GM12892 (cell line): ENCODE measurements at regions not wholly inside any gene's neighbourhood (a gene's known extent, or its start where the extent isn't known, plus 50 kb on each side); places are given as distances from the start of the nearest gene placed in this dataset.
"Not testable (repeated sequence)": the region's sequence is repeated elsewhere in the genome, so short reads cannot be mapped to it uniquely, and the experiment has no call there.

Source experiments
- DNase-seq: peaks from one replicate; pipeline ENCODE4 v3.0.0; 2011; ENCODE audit not compliant: insufficient read length
- FAIRE-seq: peaks from 2 replicates; lab custom pipeline; 2011; peaks lifted over from hg19 to GRCh38; lab: Jason Lieb, UNC
- POLR2A ChIP-seq: IDR thresholded peaks from 2 replicates; pipeline ENCODE4 v1.6.1; 2011; ENCODE audit warnings: low read depth, low read length, control low read depth
- POLR2AphosphoS5 ChIP-seq: IDR thresholded peaks from 2 replicates; pipeline ENCODE4 v1.6.1; 2011; ENCODE audit warnings: low read depth, low read length, control low read depth
- TAF1 ChIP-seq: IDR thresholded peaks from 2 replicates; pipeline ENCODE4 v1.6.1; 2011; ENCODE audit warnings: low read depth, mild to moderate bottlenecking, control low read depth, low read length, borderline replicate concordance

DNA sequence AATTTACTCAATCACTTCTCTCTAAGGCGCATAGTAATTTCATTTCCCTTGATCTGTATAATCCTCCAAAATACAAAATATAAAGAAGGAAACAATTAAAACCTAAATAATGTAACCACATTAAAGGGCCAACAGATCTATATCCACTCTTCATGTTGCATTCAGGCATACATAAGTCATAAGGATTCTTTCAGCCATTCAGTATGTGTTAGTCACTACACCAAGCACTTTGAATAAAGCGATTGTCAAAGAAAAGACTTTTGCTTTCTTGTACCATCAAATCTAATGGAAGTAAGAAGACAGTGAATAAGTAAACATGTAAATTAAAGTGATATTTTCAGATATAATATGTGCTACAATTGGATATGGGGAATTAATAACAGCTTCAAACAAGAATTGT is 569.2 kb upstream of the PTPRD start:
- TF ChIP-seq POLR2A (no peak), POLR2AphosphoS5 (no peak), TAF1 (no peak)
- DNase-seq: no peak
- no peak for FAIRE-seq

DNA sequence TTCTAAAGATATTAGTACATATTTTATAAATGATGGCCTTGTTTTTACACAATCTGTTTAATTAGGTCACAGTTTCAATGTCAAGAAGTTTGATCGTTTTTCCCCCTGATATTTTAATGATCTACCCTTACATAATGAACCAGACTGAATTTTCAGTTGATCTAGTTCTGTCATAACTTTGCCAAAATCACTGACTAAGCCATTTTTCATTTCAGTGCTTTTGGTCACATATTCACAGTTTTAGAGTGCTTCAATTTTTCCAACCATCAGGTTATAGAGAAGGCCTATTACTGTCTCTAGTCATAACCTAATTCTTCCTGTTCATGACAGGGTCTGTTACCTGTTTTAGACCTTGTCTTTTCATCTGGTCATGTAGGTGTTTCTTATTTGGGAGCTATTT is 577.9 kb upstream of the PTPRD start:
- FAIRE-seq (no peak), DNase-seq (no peak)
- TF ChIP-seq POLR2AphosphoS5: no peak
- no peak for TF ChIP-seq TAF1
- no peak for TF ChIP-seq POLR2A

DNA sequence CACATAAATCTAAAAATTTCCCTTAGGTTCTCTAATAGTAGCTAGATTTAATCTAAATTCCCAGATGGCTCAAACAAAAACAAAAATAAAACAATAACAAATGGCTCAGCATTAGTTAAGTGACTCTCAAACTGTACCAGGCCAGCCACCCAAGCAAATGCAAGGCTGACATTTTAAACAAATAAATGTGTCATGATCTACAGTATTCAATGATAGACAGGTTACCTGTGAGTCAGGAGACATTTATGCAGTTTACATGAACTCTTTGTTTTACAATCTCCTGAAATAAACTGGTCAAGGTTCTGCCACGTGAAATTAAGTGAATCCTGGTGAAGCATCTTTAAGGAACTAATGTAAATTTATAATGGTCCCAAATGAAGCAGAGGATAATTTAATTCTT is 580.2 kb upstream of the PTPRD start:
- FAIRE-seq: no peak
- no peak for TF ChIP-seq POLR2A
- no peak for TF ChIP-seq POLR2AphosphoS5
- no peak for TF ChIP-seq TAF1
- no peak for DNase-seq

DNA sequence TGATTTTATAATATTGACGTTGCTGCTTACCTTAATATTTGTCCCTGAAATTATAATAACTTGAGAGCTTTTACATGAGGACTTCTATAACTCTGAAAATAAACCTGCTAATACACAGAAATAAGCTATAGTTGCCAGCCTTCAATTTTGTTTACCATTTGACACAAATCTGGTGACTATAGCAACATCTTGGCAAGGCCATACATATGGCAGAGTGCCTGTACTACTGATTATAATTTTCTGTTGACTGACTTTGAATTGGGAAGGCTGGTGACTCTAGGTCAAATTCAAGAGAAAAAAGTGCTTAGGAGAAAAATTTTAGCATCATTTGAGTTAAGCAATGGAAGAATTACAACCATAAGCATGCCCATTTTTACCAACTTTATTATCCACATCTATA is 581.4 kb upstream of the PTPRD start:
- TF ChIP-seq TAF1 (no peak), POLR2A (no peak), POLR2AphosphoS5 (no peak)
- FAIRE-seq: no peak
- no peak for DNase-seq

DNA sequence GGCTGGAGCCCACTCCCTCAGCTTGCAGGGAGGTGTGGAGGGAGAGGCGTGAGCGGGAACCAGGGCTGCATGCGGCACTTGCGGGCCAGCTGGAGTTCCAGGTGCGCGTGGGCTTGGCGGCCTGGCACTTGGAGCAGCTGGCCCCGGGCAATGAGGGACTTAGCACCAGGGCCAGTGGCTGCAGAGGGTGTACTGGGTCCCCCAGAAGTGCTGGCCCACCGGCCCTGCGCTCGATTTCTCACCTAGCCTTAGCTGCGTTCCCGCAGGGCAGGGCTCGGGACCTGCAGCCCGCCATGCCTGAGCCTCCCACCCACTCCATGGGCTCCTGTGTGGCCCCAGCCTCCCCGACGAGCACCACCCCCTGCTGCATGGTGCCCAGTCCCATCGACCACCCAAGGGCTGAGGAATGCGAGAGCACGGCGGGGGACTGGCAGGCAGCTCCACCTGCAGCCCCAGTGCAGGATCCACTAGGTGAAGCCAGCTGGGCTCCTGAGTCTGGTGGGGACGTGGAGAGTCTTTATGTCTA is 584.1 kb upstream of the PTPRD start:
- DNase-seq, FAIRE-seq: not testable (repeated sequence)

DNA sequence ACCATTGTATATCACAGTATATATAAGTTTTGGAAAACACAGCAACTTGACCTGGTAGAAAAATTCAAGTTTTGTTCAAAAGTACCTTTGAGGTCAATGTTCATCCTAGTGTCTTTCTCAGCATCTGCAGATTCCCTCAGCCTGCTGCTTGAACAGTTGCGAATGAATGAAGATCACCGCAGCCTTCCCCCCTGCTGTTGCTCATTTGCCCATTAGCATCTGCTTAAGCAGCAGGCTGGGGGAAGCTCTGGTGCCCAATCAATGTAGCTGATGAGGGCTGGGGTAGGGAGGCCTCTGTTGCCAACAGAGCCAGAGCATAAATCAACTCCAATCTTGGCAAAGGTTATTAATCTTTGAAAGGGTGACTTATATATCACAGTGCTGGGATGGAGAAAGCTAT is 586.5 kb upstream of the PTPRD start:
- FAIRE-seq (no peak), DNase-seq (no peak)
- TF ChIP-seq TAF1: no peak
- TF ChIP-seq POLR2AphosphoS5: no peak
- TF ChIP-seq POLR2A: no peak

DNA sequence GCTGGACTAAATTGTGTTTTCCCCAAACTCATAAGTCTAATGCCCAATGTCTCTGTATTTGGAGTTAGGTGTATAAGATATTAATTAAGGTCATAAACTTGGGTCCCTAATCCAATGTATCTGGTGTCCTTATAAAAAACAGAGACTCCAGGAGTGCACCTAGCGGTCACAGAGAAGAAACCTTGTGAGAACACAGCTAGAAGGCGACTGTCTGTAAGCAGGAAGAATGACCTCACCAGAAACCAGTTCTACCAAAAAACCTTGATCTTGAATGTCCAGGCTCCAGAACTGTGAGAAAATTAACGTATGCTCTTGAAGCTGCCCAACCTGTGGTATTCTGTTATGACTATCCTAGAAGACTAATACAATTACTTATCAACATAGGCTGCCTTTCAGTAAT is 591.7 kb upstream of the PTPRD start:
- DNase-seq: no peak
- TF ChIP-seq POLR2A: no peak
- no peak for TF ChIP-seq TAF1
- no peak for TF ChIP-seq POLR2AphosphoS5
- FAIRE-seq: no peak

DNA sequence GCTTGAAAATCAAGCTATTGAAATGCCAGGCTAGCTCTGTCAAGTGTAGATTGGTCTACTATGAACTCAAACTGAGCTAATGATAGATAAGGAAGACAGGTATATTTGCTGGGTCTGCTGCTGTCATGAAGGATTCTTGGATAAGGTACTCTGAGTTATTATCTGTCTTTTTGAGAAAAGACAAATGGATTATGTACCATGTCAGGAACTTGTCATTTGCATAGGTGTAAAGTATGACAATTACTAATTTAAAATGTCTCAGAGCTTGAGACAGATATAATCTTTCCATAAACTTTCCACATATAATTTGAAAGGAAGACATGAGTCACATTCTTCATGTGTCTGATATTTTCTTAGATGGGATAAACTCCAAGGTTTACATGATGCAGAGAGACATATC is 594.1 kb upstream of the PTPRD start:
- DNase-seq (no peak), FAIRE-seq (no peak)
- TF ChIP-seq POLR2A (no peak), POLR2AphosphoS5 (no peak), TAF1 (no peak)

DNA sequence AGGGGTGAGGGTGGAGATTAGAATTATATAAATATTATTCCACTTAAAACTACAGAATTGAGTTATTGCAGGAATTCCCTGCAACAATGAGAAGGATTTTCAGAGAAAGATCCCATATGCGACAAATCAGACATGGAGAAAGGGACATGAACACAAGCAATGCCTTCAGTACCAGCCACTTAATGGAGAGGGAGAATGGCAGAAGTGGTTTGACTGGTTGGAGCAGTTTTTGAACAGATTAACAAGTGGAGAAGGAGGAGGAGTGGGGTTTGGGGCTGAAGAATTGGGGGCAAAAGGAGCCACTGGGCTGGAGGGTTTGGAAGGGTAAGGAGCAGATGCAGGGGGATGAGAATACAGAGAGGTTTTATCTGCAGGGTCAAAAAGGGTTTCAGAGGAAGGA is 620.9 kb upstream of the PTPRD start:
- TF ChIP-seq POLR2A: no peak
- TF ChIP-seq TAF1: no peak
- TF ChIP-seq POLR2AphosphoS5: no peak
- DNase-seq (no peak), FAIRE-seq (no peak)

DNA sequence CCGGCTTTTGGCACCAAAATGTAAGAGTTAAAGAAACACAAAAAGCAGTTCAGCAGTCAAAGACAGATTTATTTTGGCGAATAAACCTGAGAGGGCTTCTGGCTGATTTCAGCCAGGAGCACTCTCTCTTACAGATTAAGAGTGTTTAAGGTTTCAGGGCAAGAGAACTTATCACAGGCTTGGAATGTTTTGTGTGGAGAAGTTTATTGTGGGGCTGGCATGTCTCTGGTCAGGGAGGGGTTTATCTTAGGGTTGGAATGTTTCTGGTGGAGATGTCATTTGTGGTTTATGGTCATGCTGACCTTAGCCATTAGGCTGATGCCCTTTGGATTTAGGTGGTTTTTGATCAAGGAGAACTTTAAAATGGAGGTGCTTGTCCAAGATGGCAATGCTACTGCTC is 622.3 kb upstream of the PTPRD start:
- DNase-seq (no peak), FAIRE-seq (no peak)
- TF ChIP-seq POLR2A (no peak), POLR2AphosphoS5 (no peak), TAF1 (no peak)

DNA sequence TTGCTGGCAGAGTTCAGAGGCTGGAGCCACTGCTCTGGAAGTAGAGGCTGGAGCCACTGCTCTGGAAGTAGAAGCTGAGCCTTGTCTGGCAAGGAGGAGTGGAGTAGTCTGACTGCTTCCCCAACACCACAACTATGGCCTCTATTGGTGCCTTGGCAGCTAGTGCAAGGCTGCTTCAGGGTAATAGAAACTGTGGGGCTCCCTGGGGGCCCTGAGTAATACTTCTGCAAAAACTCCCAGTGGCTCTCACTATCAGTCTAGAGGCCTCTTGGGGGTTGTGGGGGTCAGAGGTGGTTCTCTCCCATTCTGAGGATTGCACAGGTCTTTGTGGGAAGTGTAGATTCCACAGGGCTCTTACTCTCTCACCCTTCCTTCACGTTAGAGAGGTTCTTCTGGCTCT is 629.0 kb upstream of the PTPRD start:
- TF ChIP-seq TAF1 (no peak), POLR2A (no peak), POLR2AphosphoS5 (no peak)
- DNase-seq: no peak
- no peak for FAIRE-seq

DNA sequence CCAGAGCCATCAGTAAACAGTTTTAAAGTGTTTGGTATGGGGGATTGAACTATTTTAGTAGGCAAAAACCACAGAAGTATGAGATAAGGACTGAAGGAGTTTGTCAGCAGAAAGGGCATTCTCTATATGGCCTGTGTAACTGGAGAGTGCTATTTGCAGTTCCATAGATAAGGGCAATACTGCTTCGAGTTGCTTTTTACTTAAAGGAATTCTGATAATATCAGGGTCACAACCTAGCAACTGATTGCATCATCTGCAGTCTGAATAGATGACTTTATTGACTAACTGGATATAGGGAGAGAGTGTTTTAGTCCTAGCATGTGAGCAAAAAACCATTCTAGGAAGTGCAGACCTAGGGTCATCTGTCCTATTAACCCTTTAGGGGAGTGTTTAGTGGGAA is 645.2 kb upstream of the PTPRD start:
- TF ChIP-seq POLR2A (no peak), POLR2AphosphoS5 (no peak), TAF1 (no peak)
- no peak for FAIRE-seq
- DNase-seq: no peak

DNA sequence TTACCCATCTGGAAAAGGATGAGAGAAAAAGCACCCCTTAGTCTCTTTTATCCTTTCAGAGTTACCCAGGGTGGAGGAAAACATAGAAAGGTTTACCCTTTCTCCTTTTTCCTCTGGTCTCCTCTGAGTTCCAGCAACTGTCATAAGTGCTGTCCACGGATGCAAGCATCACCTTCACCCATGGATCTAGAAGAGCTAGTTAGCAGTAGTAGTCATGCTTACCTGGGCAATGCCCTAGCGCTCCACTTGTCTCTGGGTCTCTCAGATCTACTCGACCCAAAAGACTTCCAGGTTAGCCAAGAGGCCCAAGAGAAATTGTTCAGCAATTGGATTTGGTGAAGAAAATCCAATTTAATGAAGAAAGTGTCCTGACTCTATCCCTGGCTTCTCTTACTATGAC is 656.2 kb upstream of the PTPRD start:
- DNase-seq: no peak
- FAIRE-seq: no peak
- no peak for TF ChIP-seq POLR2A
- TF ChIP-seq TAF1: no peak
- no peak for TF ChIP-seq POLR2AphosphoS5

DNA sequence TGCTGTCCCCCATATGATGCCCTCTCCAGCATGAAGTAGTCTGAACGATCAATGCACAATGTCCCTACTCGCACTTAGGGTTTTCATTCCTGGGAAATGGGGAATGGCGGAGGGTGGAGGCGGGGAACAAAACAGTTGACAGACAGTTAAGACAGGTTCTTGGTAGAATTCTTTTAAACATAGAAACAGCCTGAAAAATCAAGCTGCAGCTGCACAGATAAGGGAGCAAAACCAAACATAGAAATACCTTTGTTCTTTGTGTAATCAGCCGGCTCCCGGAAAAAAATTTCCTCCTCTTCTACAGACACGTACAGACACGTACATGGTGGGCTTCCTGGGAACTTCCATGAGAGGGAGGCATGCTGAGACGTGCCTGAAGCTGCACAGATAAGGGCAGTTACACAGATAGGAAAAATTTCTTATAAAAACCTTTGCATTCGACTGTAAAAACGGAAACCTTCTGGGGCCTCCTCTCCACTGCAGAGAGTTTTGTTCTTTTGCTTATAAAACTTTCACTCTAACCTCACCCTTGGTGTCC is 662.4 kb upstream of the PTPRD start:
- FAIRE-seq (no peak), DNase-seq (no peak)
- TF ChIP-seq POLR2A (no peak), TAF1 (no peak), POLR2AphosphoS5 (no peak)
